Activated naive CD4-positive, alpha-beta T cell treated with anti-CD3 and anti-CD28 coated beads, Interleukin-2, amount 50 U/mL, for 24 hours (primary cell): ENCODE measurements at regions not wholly inside any gene's neighbourhood (a gene's known extent, or its start where the extent isn't known, plus 50 kb on each side); places are given as distances from the start of the nearest gene placed in this dataset.
A peak's percentile ranks its signal among the peaks of the same experiment; 100 is the strongest.

Source experiments
- H3K27ac Mint-ChIP-seq: one replicate; pipeline ENCODE4 v1.8.0; 2021; ENCODE audit warnings: mild to moderate bottlenecking, mixed read lengths
- H3K27me3 Mint-ChIP-seq: one replicate; pipeline ENCODE4 v1.8.0; 2021; ENCODE audit warnings: mixed read lengths
- H3K36me3 Mint-ChIP-seq: one replicate; pipeline ENCODE4 v1.8.0; 2021; ENCODE audit warnings: mixed read lengths
- H3K4me1 Mint-ChIP-seq: one replicate; pipeline ENCODE4 v1.8.0; 2021; ENCODE audit warnings: mixed read lengths
- H3K4me3 Mint-ChIP-seq: one replicate; pipeline ENCODE4 v1.8.0; 2021; ENCODE audit warnings: mild to moderate bottlenecking, mixed read lengths
- H3K9me3 Mint-ChIP-seq: one replicate; pipeline ENCODE4 v1.8.0; 2021; ENCODE audit warnings: mixed read lengths

DNA sequence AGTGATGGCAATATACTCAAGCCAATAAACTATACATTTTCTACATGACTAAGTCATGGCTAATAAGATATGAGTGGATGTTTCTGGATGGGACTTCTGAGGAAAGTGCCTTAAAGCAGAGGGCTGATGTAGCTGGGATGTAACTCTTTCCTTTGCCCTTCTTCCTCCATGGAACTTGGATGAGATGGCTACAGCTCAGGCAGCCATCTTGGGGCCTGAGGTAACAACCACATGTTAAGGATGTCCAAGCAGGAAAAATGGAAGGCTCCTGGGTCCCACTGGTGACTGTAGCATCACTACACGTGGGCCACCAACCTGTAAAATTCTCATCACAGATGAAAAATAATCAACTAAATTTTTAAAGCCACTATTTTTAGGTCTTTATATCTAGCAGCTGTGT lies 54.4 kb upstream of the GRIP1 start:
- H3K36me3 Mint-ChIP-seq, result peaks cover 4% of the 10 kb centered on the region
- H3K27ac Mint-ChIP-seq, result no peak overlapping the region
- no peaks in the 10 kb centered on the region for H3K27me3 Mint-ChIP-seq
- no peak overlapping the region for H3K4me3 Mint-ChIP-seq
- peaks cover 20% of the 10 kb centered on the region for H3K4me1 Mint-ChIP-seq
- H3K9me3 Mint-ChIP-seq, result no peaks in the 10 kb centered on the region

DNA sequence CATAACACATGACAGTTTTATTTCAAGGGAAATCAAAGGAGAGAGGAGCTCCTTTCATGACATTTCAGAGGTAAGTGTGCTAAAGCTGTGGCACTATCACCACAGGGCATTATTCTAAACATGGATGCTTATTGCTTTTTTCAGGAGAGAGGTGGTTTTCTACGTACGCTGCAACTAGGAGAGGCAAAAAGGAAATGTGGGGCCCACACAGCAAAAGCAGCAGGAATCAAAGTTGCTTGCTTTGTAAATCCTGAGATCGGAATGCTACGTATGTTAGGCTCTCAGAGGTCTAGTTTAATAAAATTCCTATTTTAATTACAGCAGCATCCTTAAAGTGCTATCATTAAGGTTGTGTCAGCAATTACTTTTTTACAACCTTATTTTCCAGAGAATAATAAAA lies 55.0 kb upstream of the GRIP1 start:
- no peaks in the 10 kb centered on the region for H3K27me3 Mint-ChIP-seq
- no peak overlapping the region for H3K4me3 Mint-ChIP-seq
- H3K9me3 Mint-ChIP-seq, result no peaks in the 10 kb centered on the region
- H3K36me3 Mint-ChIP-seq, result peaks cover 4% of the 10 kb centered on the region
- H3K4me1 Mint-ChIP-seq, result peaks cover 20% of the 10 kb centered on the region
- H3K27ac Mint-ChIP-seq, result no peak overlapping the region

DNA sequence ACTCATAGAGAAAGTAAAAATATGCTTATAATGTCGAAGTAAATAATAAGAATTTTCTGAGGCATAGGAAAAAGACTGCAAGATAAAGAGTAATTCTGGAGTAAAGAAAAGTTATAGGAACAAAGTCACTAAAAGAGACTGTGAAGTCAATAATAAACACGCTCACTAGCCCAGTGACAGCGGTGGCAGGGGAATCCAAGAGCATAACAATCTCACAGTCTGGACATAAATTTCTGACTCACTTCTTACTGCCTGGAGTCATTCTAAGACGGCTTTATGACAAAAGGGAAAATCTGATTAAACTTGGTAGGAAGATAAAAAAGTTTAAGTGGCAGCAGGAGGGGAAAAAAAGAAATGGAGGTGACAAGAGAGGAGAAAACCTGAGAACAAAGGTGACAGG lies 56.4 kb upstream of the GRIP1 start:
- no peaks in the 10 kb centered on the region for H3K27me3 Mint-ChIP-seq
- peaks cover 4% of the 10 kb centered on the region for H3K36me3 Mint-ChIP-seq
- H3K4me1 Mint-ChIP-seq, result peaks cover 20% of the 10 kb centered on the region
- no peak overlapping the region for H3K4me3 Mint-ChIP-seq
- H3K9me3 Mint-ChIP-seq, result no peaks in the 10 kb centered on the region
- H3K27ac Mint-ChIP-seq, result peak overlapping the region; percentile 36

- no peak overlapping the region for H3K4me3 Mint-ChIP-seq
- H3K9me3 Mint-ChIP-seq, result no peaks in the 10 kb centered on the region
Observed at GRCh38 chr12:66736931-66737330, 58.1 kb upstream of the GRIP1 start.

DNA sequence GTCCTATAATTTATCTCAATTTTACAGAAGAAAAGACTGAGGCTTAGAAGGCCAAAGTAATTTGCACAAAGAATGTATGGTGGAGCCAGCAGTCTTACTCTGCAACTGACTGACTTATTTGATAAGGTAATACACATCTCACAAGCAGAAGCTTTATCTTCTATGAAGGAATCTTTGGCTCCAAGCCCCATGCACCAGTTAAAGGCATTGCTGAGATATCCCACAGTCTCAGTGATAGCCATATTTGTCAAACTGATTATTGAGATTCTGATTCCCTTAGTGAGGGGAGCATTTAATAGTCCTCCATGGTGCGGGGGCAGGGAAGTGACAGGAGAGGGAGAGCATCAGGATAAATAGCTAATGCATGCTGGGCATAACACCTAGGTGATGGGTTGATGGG lies 60.4 kb upstream of the GRIP1 start:
- H3K27ac Mint-ChIP-seq, result no peak overlapping the region
- H3K36me3 Mint-ChIP-seq, result peaks cover 9% of the 10 kb centered on the region
- no peaks in the 10 kb centered on the region for H3K27me3 Mint-ChIP-seq
- peaks cover 38% of the 10 kb centered on the region for H3K4me1 Mint-ChIP-seq
- H3K9me3 Mint-ChIP-seq, result peaks cover 7% of the 10 kb centered on the region
- no peak overlapping the region for H3K4me3 Mint-ChIP-seq

More at GRCh38 chr12:66736931-66737330, 58.1 kb upstream of the GRIP1 start:
- Mint-ChIP-seq H3K27ac (no peak overlapping the region), H3K36me3 (peaks cover 6% of the 10 kb centered on the region), H3K27me3 (no peaks in the 10 kb centered on the region), H3K4me1 (peaks cover 22% of the 10 kb centered on the region)

GRCh38 chr12:66739940-66740651 lies 61.2 kb upstream of the GRIP1 start:
- Mint-ChIP-seq H3K27me3 (no peaks in the 10 kb centered on the region), H3K9me3 (peaks cover 7% of the 10 kb centered on the region), H3K36me3 (peaks cover 9% of the 10 kb centered on the region), H3K4me3 (no peak overlapping the region), H3K4me1 (peaks cover 42% of the 10 kb centered on the region), H3K27ac (no peak overlapping the region)

DNA sequence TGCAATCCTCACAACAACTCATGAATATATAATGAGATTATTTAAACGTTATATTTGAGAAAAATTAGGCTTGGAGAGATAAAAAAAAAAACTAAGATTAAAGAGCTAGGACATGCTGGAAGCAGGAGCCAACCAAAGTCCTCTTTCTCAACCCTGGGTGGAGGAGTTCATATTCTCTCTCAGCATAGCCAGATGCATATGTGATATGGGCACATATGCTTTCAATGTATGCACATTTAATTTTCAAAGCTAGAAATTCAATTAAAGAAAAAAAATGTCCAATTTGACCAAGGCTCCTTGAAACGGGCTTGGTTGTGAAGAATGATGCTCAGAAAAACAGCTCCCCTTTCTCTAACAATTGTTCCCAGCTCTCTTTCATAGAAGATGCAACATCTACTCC lies 61.9 kb upstream of the GRIP1 start:
- H3K4me3 Mint-ChIP-seq, result no peak overlapping the region
- H3K27ac Mint-ChIP-seq, result no peak overlapping the region
- H3K36me3 Mint-ChIP-seq, result peaks cover 8% of the 10 kb centered on the region
- peaks cover 7% of the 10 kb centered on the region for H3K9me3 Mint-ChIP-seq
- no peaks in the 10 kb centered on the region for H3K27me3 Mint-ChIP-seq
- H3K4me1 Mint-ChIP-seq, result peaks cover 42% of the 10 kb centered on the region

- H3K27ac Mint-ChIP-seq, result peak overlapping the region; percentile 89
- H3K36me3 Mint-ChIP-seq, result peaks cover 8% of the 10 kb centered on the region
Observed at GRCh38 chr12:66741919-66742318, 63.0 kb upstream of the GRIP1 start.

DNA sequence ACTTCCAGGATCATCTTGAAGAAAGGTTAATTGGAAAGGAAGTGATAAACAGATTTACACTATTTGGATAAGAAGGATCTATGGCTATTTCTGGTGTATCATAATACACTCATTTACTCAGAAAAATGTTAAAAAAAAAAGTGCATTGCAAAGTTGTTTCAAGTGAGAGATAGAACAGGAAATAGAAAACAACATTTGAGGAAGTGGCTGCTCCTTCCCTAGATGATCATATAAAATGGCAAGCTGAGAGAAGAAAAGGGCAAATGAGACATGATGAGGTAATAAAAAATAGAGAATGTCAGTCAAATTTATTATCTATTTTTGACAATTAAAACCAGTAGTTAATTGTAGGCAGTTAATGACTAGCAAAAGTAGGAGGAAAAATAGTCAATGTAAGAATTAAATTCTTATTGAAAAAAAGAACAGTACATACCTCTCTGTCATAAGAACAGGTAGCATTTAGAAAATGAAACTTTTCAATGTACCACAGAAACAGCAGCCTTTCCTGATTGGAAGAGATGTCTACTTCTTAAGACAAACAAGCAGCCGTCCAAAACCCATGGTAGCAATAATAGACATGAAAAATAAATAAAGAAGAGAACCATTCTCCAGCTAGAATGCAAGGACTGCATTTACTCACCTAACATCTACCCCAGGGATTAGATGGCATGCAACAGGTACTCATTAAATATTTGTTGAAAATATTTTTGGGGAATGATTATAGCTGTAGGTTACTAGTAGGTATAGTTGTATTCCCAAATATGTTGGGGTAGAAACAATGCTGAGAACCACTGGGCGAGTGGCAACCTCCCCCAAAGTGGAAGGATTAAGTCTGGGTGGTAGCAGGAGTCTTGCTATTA lies 63.9 kb upstream of the GRIP1 start:
- H3K4me3 Mint-ChIP-seq, result peak overlapping the region; percentile 69
- no peaks in the 10 kb centered on the region for H3K27me3 Mint-ChIP-seq
- peaks cover 42% of the 10 kb centered on the region for H3K4me1 Mint-ChIP-seq
- H3K9me3 Mint-ChIP-seq, result peaks cover 7% of the 10 kb centered on the region
- peak overlapping the region; percentile 89 for H3K27ac Mint-ChIP-seq
- H3K36me3 Mint-ChIP-seq, result peaks cover 7% of the 10 kb centered on the region

More at GRCh38 chr12:66741919-66742318, 63.0 kb upstream of the GRIP1 start:
- Mint-ChIP-seq H3K9me3 (peaks cover 7% of the 10 kb centered on the region), H3K4me1 (peaks cover 42% of the 10 kb centered on the region), H3K4me3 (peak overlapping the region; percentile 69), H3K27me3 (no peaks in the 10 kb centered on the region)

- Mint-ChIP-seq H3K36me3 (peaks cover 6% of the 10 kb centered on the region), H3K9me3 (peaks cover 7% of the 10 kb centered on the region), H3K27ac (no peak overlapping the region), H3K4me1 (peaks cover 42% of the 10 kb centered on the region), H3K27me3 (no peaks in the 10 kb centered on the region), H3K4me3 (no peak overlapping the region)
Observed at GRCh38 chr12:66744461-66744860, 65.6 kb upstream of the GRIP1 start.

DNA sequence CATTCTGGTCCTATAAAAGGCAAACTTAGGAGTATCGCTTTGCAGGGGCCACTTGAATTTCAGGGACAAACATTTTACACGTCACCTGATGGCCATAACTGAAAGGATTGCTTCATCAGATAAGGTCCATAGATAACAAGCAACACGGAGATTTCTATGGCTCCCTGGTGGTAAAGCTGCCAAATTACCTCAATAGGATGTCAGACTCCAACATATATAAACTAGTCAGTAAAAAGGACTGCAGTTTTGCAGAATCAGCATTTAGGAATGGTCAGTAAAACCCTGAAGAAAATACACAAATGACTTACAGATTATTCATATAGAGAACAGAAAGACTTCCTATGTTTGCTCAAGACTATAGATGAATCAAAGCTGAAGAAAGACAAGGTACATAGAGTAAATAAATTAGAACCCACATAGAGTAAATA lies 66.1 kb upstream of the GRIP1 start:
- H3K4me1 Mint-ChIP-seq, result peaks cover 42% of the 10 kb centered on the region
- peaks cover 7% of the 10 kb centered on the region for H3K9me3 Mint-ChIP-seq
- H3K27me3 Mint-ChIP-seq, result no peaks in the 10 kb centered on the region
- no peak overlapping the region for H3K4me3 Mint-ChIP-seq
- H3K36me3 Mint-ChIP-seq, result peaks cover 6% of the 10 kb centered on the region
- H3K27ac Mint-ChIP-seq, result no peak overlapping the region

DNA sequence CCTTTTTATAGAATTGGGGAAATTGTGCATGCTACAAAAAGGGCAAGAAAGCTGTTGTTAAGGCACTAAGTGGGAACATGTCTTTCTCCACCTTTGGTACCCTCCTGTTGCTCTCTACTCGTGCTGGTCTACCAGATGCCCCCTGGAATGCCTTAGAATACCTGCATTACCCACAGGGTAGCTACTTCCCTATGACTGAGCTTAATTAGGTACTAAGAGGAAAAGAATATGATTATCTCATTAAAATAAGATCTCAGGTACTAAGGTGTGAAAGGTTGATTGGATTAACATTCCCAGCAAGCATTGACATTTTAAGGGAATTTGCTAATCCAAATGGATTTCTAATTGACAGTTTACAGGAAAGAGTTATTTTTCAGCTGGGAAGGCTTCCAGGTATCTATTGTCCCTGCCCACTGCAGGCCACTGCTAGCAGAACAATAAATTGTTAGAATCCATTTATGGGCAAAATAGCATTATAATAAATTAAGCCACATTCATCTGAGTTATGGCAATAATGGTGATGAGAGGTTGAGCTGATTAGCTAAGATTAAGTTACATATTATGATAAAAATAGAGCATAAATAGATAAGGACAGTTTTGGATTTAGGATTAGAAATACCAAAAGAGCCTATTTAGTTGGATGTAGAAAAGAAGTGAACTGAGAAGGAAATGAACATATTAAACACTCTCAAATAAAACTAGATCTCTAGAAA lies 67.8 kb upstream of the GRIP1 start:
- Mint-ChIP-seq H3K36me3 (peaks cover 6% of the 10 kb centered on the region), H3K9me3 (peaks cover 7% of the 10 kb centered on the region), H3K4me3 (no peak overlapping the region), H3K27ac (no peak overlapping the region), H3K4me1 (peaks cover 38% of the 10 kb centered on the region), H3K27me3 (no peaks in the 10 kb centered on the region)

DNA sequence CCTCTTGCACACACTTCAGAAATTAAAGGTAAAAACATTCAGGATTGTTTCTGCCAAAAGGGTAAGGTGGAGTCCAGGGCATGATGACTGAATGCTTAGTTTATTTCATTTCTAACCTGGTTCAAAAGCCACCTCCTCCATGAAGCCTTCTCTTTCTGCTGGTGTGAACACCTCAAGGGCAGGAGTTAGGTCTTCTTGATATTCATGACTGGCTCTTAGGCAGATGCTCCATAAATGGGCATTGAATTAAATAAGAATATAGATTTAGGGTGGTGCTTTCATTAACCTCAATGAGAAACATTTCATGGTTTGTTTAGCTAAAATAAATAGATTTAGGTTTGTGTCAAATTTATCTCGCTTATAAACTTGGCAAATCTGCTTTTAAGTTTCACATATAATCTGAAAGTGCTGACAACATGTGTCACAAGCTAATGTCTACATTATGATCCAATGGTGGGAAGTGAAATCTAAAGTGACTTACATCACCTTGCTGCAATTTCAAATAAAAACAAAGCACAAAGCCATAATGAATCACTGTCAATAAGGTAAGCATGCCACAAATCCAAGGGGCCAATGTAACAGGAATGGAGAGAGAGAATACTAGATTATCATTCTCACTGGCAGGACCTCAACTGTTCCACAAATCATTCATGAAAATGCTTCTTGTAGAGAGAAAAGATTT lies 72.7 kb upstream of the GRIP1 start:
- peaks cover 9% of the 10 kb centered on the region for H3K4me1 Mint-ChIP-seq

GRCh38 chr12:66753810-66754209 lies 74.9 kb upstream of the GRIP1 start:
- H3K9me3 Mint-ChIP-seq, result no peaks in the 10 kb centered on the region
- H3K4me1 Mint-ChIP-seq, result peaks cover 10% of the 10 kb centered on the region
- no peak overlapping the region for H3K27ac Mint-ChIP-seq
- H3K27me3 Mint-ChIP-seq, result no peaks in the 10 kb centered on the region
- peaks cover 1% of the 10 kb centered on the region for H3K36me3 Mint-ChIP-seq
- no peak overlapping the region for H3K4me3 Mint-ChIP-seq

More for the DNA sequence above, 72.7 kb upstream of the GRIP1 start:
- H3K4me3 Mint-ChIP-seq, result no peak overlapping the region
- H3K9me3 Mint-ChIP-seq, result no peaks in the 10 kb centered on the region
- H3K36me3 Mint-ChIP-seq, result no peaks in the 10 kb centered on the region
- H3K27me3 Mint-ChIP-seq, result no peaks in the 10 kb centered on the region
- H3K27ac Mint-ChIP-seq, result no peak overlapping the region

GRCh38 chr12:66755727-66756395 lies 77.0 kb upstream of the GRIP1 start:
- H3K36me3 Mint-ChIP-seq, result peaks cover 1% of the 10 kb centered on the region
- H3K27me3 Mint-ChIP-seq, result no peaks in the 10 kb centered on the region
- no peak overlapping the region for H3K4me3 Mint-ChIP-seq
- H3K9me3 Mint-ChIP-seq, result no peaks in the 10 kb centered on the region
- no peak overlapping the region for H3K27ac Mint-ChIP-seq
- peaks cover 10% of the 10 kb centered on the region for H3K4me1 Mint-ChIP-seq
